IPS-20b (cell line): ENCODE measurements at regions not wholly inside any gene's neighbourhood (a gene's known extent, or its start where the extent isn't known, plus 50 kb on each side); places are given as distances from the start of the nearest gene placed in this dataset.
A peak's percentile ranks its signal among the peaks of the same experiment; 100 is the strongest.

Experiments
- H3K27ac ChIP-seq: one replicate; pipeline ENCODE4 v1.5.1; 2013; ENCODE audit warnings: low read length
- H3K27me3 ChIP-seq: 2 replicates; pipeline ENCODE4 v1.6.1; 2013; ENCODE audit warnings: mild to moderate bottlenecking, low read length, inconsistent platforms; ENCODE audit not compliant: insufficient read depth
- H3K36me3 ChIP-seq: 2 replicates; pipeline ENCODE4 v1.6.1; 2013; ENCODE audit warnings: low read depth, mild to moderate bottlenecking, inconsistent platforms, low read length, moderate library complexity; ENCODE audit not compliant: insufficient read depth
- H3K4me1 ChIP-seq: 2 replicates; pipeline ENCODE4 v1.6.1; 2013; ENCODE audit warnings: mild to moderate bottlenecking, control low read depth, inconsistent platforms, low read length, moderate library complexity; ENCODE audit not compliant: insufficient read depth
- H3K4me3 ChIP-seq: 2 replicates; pipeline ENCODE4 v1.5.1; 2013; ENCODE audit warnings: mild to moderate bottlenecking, low read length, inconsistent platforms
- H3K9ac ChIP-seq: 2 replicates; pipeline ENCODE4 v1.6.1; 2013; ENCODE audit warnings: low read depth, mild to moderate bottlenecking, inconsistent platforms, low read length, moderate library complexity
- H3K9me3 ChIP-seq: 2 replicates; pipeline ENCODE4 v1.6.1; 2013; ENCODE audit warnings: mild to moderate bottlenecking, low read depth, low read length, inconsistent platforms; ENCODE audit not compliant: insufficient read depth

DNA sequence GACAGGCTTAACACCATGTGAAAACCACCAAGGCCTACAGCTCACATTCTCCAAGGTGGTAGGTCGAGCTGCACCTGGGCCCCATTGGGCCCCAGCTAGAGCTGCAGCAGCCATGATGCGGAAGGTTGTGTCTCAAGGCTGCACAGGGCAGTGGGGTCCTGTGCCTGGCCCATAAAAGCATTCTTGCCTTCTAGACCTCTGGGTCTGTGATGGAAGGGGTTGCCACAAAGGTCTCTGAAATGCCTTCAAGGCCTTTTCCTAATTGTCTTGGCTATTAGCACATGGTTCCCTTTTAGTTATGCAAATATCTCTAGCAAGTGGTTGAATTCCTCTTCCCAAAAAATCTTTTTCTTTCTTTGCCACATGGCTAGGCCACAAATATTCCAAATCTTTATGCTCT is 52.5 kb upstream of the C11orf58 start:
- Histone ChIP-seq H3K27me3 (no peaks in the 10 kb centered on the region; the same call in 1 of the 2 replicates), H3K36me3 (no peaks in the 10 kb centered on the region), H3K4me1 (peaks cover 7% of the 10 kb centered on the region; the same call in 1 of the 2 replicates), H3K9me3 (no peaks in the 10 kb centered on the region), H3K27ac (no peak overlapping the region), H3K4me3 (no peak overlapping the region), H3K9ac (no peak overlapping the region)

DNA sequence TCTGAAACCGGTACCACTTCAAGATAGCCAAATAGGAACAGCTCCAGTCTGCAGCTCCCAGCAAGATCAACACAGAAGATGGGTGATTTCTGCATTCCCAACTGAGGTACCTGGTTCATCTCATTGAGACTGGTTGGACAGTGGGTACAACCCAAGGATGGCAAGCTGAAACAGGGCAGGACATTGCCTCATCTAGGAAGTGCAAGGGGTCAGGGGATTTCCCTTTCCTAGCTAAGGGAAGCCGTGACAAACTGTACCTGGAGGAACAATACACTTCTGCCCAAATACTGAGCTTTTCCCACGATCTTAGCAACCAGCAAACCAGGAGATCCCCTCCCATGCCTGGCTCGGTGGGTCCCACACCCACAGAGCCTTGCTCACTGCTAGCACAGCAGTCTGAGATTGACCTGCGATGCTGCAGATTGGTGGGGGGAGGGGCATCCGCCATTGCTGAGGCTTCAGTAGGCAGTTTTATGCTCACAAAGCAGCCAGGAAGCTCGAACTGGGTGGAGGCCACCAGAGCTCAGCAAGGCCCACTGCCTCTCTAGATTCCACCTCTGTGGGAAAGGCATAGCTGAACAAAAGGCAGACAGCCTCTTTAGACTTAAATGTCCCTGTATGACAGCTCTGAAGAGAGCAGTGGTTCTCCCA is 59.9 kb upstream of the C11orf58 start:
- no peak overlapping the region for H3K9ac ChIP-seq

DNA sequence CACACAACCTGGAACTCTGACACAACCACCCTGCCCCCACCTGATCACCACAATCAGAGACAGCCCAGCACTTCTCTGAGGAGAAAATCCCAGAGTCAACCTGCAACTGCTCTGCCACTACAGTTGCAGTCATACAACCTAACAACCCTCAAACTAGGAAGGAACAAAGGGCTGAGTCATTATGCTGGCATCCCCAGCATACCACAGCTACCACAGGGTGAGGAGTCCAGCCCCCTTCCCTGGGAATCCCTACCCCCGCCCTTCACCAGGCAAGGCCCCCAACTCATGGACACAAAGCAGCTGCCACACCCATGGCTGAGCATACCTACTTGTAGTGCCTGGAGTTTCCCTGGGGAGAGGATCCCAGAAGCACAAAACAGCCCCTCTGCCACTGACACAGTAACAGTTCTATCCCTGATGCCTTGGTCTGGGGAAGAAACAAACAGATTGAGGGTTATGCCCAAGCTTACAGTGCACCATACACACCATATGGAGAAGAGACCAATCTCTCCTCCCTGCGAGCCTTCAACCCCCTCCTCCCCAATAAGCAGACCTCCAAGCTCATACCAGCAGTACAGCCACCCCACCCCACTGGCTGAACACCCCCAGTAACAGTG is 68.5 kb upstream of the C11orf58 start:
- Histone ChIP-seq H3K9ac (no peak overlapping the region), H3K4me1 (peaks cover 8% of the 10 kb centered on the region), H3K36me3 (no peaks in the 10 kb centered on the region), H3K4me3 (no peak overlapping the region), H3K27me3 (no peaks in the 10 kb centered on the region), H3K9me3 (peaks cover 3% of the 10 kb centered on the region; the same call in 1 of the 2 replicates), H3K27ac (no peak overlapping the region)

More for the DNA sequence above, 59.9 kb upstream of the C11orf58 start:
- Histone ChIP-seq H3K4me1 (no peaks in the 10 kb centered on the region), H3K27me3 (no peaks in the 10 kb centered on the region), H3K4me3 (no peak overlapping the region), H3K36me3 (no peaks in the 10 kb centered on the region), H3K27ac (no peak overlapping the region), H3K9me3 (no peaks in the 10 kb centered on the region)

DNA sequence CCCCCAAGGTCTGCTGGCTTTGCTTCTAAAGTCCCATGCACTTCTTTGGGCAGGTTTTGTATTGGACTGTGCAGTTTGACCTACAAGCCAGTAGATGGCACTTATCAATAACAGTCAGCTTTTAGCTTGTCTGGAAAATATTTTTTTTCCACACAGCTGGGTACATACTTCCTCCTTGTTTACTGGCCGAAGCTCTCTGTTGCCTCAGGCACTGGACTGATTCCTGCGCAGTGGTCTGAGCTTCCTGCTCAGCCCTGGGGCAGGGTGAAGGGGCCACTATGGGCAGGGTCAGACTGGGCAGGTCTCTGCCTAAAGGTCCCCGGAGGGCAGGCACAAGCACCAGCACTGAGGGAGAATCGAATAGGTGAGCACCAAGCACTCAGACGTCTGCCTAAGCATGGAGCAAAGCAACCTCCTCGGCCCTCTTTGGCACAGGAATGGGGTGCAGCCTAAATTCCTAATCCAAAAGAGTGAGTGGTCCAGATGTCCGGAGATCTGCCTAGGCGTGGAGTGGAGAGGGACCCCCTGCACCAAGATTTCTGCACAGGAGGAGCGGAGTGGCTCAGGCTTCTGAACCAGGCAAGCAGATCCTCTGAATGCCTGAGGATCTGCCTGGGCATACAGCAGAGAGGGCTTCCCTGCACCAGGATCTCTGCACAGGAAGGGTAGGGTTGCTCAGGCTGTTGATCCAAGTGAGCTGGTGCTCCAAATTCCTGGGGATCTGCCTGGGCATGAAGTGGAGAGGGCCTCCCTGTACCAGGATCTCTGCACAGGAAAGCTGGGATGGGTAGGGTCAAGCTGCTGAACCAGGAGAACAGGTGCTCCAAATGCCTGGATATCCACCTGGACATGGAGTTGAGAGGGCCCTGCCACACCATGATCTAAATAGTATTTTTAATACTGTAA is 105.9 kb upstream of the C11orf58 start:
- Histone ChIP-seq H3K4me1 (no peaks in the 10 kb centered on the region), H3K36me3 (no peaks in the 10 kb centered on the region), H3K4me3 (no peak overlapping the region), H3K27ac (no peak overlapping the region), H3K27me3 (no peaks in the 10 kb centered on the region), H3K9ac (no peak overlapping the region), H3K9me3 (peaks cover 21% of the 10 kb centered on the region)

DNA sequence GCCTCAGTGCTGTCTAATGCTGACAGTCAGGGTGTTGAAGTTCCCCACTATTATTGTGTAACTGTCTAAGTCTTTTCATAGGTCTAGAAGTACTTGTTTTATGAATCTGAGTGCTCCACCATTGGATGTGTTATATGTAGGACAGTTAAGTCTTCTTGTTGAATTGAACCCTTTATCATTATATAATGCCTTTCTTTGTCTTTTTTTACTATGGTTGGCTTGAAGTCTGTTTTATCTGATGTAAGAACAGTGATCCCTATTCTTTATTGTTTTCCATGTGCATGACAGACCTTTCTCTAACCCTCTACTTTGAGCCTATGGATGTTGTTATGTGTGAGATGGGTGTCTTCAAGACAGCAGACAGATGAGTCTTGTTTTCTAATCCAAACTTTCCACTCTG is 107.8 kb upstream of the C11orf58 start:
- H3K4me3 ChIP-seq: no peak overlapping the region
- H3K9me3 ChIP-seq: peaks cover 9% of the 10 kb centered on the region
- no peaks in the 10 kb centered on the region for H3K27me3 ChIP-seq
- H3K27ac ChIP-seq: no peak overlapping the region
- no peaks in the 10 kb centered on the region for H3K4me1 ChIP-seq
- H3K9ac ChIP-seq: no peak overlapping the region
- H3K36me3 ChIP-seq: no peaks in the 10 kb centered on the region

DNA sequence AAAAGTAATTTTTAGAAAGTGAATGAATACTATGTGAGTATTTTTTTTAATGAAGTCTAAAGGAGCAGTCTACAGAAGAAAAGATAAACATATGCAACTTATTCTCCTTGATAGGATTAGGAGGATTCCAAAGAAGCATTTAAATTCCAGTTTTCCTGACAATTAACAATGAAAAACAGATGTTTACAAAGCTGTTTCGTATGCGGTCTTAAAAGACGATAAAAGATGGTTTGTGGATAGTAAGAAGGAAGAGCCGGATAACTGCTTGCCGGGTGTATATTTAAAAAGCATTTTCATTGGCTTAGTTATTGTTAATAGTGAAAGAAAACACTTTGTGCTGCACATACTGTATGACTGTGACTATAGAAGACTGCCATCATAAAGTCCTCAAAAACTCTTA is 120.0 kb upstream of the C11orf58 start:
- Histone ChIP-seq H3K36me3 (no peaks in the 10 kb centered on the region), H3K9ac (no peak overlapping the region), H3K9me3 (no peaks in the 10 kb centered on the region), H3K4me3 (no peak overlapping the region), H3K4me1 (no peaks in the 10 kb centered on the region; the same call in 1 of the 2 replicates), H3K27me3 (peaks cover 49% of the 10 kb centered on the region), H3K27ac (no peak overlapping the region)

DNA sequence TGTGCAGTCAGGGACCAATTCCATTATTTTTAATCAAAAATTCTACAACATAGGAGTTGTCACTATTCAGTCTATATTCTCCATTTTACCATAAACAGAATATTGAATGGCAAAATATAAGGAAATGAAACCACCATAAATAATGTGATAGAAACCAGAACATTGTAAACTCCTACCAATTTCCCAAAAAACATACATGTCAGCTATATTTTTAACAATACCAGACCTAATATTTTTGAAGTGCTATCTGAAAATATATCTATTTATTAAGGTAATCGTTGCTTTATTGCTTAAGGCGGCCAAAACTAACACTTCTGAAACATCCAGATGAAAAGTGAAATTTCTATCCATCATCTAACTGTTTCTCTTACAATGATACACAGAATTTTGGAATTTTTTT is 123.0 kb upstream of the C11orf58 start:
- Histone ChIP-seq H3K9me3 (no peaks in the 10 kb centered on the region), H3K9ac (no peak overlapping the region), H3K27ac (no peak overlapping the region), H3K4me1 (peaks cover 5% of the 10 kb centered on the region; the same call in 1 of the 2 replicates), H3K4me3 (no peak overlapping the region), H3K36me3 (no peaks in the 10 kb centered on the region), H3K27me3 (peaks cover 78% of the 10 kb centered on the region)

DNA sequence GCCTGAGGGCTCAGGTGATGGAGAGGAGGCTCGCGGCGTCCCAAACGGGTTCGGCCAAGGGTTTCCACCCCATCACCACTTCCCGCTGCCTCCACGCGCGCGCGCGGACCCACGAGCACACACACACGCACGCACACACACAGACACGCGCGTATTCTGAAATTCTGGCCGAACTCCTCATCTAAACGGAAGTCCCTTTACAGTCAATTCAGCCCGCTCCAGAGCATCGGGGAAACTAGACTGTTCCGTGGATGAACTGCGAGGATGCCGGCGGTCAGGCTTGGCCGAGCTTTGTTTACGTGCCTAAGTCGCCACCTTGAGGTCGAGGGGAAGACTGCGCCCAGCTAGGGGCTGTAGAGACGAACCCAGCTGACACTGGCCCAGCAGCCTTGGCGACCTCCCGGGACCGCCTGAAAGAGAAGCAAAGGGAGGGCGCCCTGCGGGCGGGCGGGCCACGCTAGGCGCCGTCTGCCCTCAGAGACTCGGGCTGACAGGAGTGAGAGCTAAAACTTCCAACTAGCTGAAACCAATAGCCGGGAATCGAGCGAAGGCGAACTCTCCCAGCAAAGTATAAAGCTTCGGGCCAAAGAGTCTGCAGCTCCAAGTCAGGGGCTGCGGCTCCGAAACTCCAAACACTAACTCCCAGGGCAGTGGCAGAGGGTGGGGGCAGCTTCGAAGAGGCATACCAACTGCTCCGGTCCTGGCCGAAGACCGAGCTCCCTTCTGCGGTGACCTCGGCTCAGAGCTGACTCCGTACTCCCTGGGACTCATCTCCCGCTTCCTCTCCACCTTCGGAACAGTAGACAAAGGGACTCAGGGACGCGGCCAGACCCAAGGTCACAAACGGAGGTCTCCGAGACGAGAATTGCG is 124.7 kb upstream of the C11orf58 start:
- Histone ChIP-seq H3K36me3 (no peaks in the 10 kb centered on the region), H3K4me1 (peaks cover 5% of the 10 kb centered on the region), H3K9ac (peak overlapping the region; percentile 18; the same call in 1 of the 2 replicates), H3K27ac (no peak overlapping the region), H3K4me3 (peak overlapping the region; percentile 68), H3K27me3 (peaks cover 93% of the 10 kb centered on the region), H3K9me3 (peaks cover under 1% of the 10 kb centered on the region; the same call in 1 of the 2 replicates)

DNA sequence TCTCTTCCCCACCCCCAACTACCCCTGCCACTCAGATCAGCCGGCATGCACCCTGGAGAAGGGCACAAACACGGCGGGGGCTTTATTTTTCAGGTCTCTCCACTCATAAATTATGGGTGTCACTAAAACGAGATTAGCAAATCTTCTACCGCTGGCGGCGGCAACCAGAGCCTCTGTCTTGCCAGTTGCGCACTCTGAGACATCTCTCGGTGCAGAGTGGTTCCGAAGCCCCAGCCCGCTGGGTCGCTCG is 125.3 kb upstream of the C11orf58 start:
- Histone ChIP-seq H3K27ac (no peak overlapping the region), H3K27me3 (peaks cover 94% of the 10 kb centered on the region), H3K36me3 (no peaks in the 10 kb centered on the region), H3K9me3 (peaks cover 5% of the 10 kb centered on the region; the same call in 1 of the 2 replicates), H3K4me1 (peaks cover 5% of the 10 kb centered on the region), H3K4me3 (peak overlapping the region; percentile 68; the same call in 1 of the 2 replicates), H3K9ac (no peak overlapping the region)

DNA sequence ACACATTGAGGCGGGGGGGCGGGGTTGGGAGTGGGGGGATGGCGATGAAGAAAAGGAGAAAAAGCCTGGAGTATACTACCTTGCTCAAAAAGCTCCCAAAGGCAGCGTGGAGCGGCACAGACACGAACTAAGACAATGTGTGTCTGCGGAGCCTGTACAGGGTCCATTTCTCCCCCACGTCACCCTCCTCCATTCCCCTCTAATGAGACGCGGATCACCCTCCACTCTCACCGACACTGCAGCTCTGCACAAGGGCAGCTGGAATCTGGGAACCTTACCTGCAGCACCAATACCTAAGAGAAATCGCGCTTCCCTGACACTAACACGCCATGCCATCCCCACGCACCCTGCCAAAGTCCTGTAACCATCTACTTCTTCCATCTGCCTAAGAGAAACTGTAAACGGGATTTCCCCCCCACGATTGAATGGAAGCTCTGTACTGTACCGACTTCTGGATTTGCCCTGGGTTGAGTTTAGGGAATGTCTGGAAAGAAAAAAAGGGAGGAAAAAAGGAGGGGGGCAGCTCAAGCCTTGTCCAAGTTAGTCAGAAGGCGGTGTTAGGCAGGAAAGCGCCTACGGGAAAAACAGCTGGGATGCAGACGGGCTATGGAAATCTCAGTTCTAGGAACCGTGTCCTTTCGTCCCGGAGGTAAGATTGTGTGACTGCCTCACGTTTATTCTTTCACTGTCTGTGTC is 125.7 kb upstream of the C11orf58 start:
- Histone ChIP-seq H3K4me1 (peaks cover 5% of the 10 kb centered on the region), H3K4me3 (peak overlapping the region; percentile 68; the same call in 1 of the 2 replicates), H3K36me3 (no peaks in the 10 kb centered on the region), H3K27ac (no peak overlapping the region), H3K9ac (no peak overlapping the region), H3K27me3 (peaks cover 99% of the 10 kb centered on the region), H3K9me3 (peaks cover 5% of the 10 kb centered on the region; the same call in 1 of the 2 replicates)
